ENCODE measurements at regions not wholly inside any gene's neighbourhood (a gene's known extent, or its start where the extent isn't known, plus 50 kb on each side); places are given as distances from the start of the nearest gene placed in this dataset.

DNA sequence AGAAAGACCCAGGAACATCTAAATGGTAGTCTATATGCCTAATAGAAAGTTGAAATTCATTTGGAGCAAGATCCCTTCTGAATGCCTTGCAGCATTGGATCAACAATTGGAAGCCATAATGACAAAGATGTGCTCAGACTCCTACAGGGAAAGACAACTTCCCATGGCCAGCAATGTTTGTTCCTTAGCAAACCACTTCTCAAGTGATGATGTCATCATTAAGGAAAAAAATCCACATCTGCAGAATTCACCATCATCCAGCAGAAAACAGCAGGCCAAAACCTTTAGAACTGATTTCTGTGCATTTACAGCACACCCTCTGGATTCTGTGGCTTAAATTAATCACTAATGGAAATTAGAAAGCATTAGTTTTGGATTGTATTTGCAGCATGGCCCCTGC lies 82.4 kb upstream of the ZIC3 start:
- DNase-seq = no peak

GRCh38 chrX:137482136-137482535 lies 83.8 kb upstream of the ZIC3 start:
- no peak for DNase-seq

- DNase-seq = no peak
Observed at GRCh38 chrX:137479386-137479785, 86.5 kb upstream of the ZIC3 start.

DNA sequence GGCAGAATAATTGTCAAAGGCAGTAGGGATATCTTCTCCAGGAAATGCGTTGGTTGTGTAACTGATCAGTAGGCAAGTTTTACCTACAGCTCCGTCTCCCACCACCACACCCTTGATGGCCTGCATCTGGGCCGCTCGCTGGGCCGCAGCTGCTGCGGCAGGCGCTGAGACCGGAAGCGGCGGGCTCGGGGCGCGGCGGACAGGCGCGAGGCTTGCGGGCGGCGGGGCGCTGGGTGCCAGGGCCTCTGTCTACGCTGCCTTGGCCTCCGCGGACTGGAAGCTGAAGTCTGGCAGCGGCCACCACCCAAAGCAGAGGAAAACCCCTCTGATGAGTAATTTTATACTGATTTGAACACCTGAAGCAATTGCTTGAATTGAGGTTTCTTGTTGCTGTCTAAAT lies 124.2 kb upstream of the ZIC3 start:
- DNase-seq = no peak

DNA sequence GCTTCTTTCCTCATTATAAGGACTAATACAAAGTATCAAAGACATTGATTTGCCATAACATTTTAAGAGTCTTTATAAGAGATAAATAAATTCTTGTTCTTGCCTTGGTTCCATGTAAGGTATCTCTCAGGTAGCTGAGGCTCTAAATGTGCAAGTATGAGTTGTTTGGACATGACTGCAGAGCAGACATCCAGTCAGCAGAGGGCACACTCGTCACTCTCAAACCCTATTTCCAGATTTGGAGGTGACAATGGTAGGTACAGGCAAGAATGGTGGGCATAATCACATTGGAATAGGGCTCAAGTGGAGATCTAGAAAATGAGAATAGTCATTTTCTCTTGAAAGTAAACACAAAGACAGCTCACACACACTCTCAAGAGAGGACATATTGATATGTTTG lies 133.3 kb upstream of the ZIC3 start:
- no peak for DNase-seq

- no peak for DNase-seq
Observed at GRCh38 chrX:137431693-137432488, 134.0 kb upstream of the ZIC3 start.

GRCh38 chrX:137430984-137431475 lies 134.9 kb upstream of the ZIC3 start:
- no peak for DNase-seq

- no peak for DNase-seq
Observed at GRCh38 chrX:137430301-137430700, 135.6 kb upstream of the ZIC3 start.

GRCh38 chrX:137428766-137429591 lies 136.9 kb upstream of the ZIC3 start:
- DNase-seq = no peak

DNA sequence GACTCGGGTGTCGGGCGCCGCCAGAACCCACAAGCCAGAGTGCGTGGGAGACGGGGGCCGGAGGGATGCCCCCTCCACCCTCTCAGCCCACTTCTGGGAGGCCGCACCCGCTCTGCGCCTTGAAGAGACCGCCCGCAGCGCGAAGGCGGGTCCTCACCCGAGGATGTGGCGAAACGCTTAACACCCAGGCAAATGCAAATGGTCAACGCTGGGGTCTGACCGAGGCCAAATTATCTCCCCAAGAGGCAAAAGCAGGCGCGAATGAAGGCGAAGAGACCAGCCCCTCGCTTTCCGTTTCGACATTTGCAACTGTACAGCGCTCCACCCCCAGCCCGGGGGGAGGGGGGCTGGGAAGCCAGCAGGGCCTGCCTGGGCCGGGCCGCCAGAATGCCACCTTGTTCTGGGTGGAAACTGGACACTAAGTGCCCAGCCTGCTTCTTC lies 137.7 kb upstream of the ZIC3 start:
- no peak for DNase-seq

- no peak for DNase-seq
Observed at GRCh38 chrX:137427816-137428215, 138.1 kb upstream of the ZIC3 start.

DNA sequence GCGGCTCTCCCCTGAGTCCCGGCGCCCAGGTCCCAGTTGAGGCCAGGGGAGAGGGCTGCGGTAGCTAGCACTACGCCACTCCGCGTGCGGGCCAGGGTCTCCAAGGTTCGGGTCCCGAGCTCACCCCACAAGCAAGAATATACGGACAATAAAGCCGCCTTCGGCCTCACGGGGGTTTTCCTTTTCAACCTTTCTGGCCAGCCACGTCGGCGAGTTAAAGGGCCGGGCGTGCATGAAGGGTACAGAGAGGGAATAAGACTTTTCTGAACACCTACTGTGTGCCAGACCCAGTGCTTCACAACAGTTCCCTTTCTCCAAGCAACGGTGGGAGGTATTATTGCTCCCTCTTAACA lies 138.5 kb upstream of the ZIC3 start:
- DNase-seq = no peak

GRCh38 chrX:137426695-137427425 lies 139.1 kb upstream of the ZIC3 start:
- DNase-seq = no peak

GRCh38 chrX:137425986-137426385 lies 139.9 kb upstream of the ZIC3 start:
- DNase-seq = no peak

GRCh38 chrX:137425273-137425902 lies 140.5 kb upstream of the ZIC3 start:
- no peak for DNase-seq

DNA sequence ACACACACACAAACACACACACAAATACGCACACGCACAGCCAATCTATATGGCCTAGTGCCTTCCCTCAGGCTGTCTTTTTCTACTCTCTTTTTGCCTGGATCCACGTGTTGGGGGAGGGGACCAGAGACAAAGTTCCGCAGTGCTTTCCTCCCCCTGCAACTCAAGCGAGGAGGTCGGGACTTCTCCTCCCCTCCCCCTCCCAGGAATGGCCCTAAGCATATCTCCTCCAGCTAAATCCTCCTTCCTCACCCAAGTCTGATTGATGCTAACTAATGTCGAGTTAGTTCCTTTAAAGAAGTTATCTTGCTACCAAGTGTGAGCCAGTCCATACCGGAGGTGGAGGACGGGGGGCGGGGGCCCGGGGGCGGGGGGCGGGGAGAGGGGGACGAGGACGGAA lies 141.2 kb upstream of the ZIC3 start:
- DNase-seq = no peak

- DNase-seq = no peak
Observed at GRCh38 chrX:137423241-137423640, 142.7 kb upstream of the ZIC3 start.

- DNase-seq = no peak
Observed at GRCh38 chrX:137418086-137418485, 147.8 kb upstream of the ZIC3 start.

- DNase-seq = no peak
Observed at GRCh38 chrX:137413190-137413589, 152.7 kb upstream of the ZIC3 start.

DNA sequence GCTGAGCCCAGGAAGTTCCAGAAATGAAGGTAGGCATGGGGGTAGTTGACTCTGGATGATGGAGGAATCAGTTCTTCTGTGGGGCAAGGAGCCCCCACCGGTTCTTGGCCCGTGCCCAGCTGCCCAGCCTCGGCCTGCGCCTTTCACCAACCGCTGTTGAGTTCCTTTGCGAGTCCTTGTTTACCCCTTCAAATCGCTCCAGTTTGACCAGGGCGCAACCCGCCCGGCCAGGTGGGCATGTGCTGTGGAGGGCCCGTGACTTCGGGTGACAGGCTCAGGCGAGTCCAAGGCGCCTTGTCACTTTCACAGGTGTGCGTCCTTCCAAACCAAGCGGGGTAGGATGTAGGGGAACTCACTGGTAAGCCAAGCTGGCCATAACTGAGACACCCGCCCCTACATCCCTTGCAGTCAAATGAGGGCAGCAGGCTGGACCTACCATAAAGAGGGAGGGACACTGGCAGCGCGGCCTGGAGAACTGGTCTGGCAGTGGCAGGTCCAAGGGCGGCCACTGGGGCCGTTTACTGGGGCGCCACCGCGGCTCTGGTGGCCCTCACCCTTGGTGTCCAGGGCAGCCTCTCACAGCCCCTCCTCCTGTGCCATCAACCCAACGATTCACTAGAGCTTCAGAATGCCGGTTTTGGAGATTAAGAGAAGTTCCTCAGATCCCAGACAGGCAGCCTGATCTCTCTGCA lies 160.3 kb upstream of the ZIC3 start:
- no peak for DNase-seq

- no peak for DNase-seq
Observed at GRCh38 chrX:137401092-137401491, 164.8 kb upstream of the ZIC3 start.

DNA sequence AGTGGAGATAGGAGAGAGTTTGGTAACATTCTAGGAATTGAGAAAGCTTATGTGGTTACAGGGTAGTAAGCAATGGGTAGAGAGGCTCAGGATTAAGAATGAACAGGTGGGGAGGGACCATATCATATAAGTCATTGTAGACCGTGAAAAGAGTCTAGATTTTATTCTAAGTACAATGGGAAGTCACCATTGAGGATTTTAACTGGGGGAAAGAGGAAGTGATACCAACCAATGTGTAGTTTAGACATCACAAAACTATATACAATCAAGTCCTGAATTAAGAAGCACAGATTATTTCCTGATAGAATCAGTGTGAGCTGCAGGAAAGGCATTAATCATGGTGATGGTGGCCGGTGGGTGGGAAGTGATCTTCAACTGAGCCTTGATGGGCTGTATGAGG lies 178.3 kb upstream of the ZIC3 start:
- no peak for DNase-seq

All from central memory CD4-positive, alpha-beta T cell (primary cell).